ENCODE measurements at regions not wholly inside any gene's neighbourhood (a gene's known extent, or its start where the extent isn't known, plus 50 kb on each side); places are given as distances from the start of the nearest gene placed in this dataset.

DNA sequence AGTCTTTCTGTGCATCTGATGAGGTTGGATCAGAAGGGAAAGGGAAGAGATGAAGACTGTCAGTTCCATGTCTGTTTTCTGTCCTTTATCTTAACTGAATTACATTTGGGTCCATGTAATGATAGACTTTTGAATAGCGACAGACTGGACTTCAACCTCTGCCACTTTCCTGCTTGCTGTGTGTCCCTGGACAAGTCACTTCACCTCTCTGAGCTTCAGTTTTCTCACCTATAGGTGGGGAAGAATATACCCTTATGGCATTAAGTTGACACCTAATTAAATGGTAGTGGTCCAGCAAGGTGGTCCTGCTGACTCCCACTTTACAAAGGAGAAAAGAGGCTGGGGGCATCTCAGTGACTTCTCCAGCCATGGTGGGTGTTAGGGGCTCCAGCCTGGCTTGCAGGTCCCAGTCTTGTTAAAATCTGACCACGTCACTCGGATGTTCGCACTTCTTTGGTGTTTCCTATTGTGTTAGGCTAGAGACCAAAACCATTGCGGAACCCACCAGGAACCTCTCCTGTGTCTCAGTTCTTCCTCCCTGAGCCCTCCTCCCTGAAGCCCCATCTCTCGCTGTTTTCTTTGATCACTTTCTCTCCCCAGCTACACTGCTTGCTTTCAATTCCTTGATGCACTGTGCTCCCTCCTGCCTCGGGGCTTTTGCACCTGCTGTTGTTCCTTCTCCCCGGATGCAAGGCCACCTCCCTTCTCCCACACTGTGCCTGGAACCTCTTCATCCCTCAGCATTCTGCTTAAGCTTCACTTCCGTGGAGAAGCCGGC is 256.5 kb downstream of the NSG2 start:
- H3K27ac ChIP-seq (ENCODE audit: low read depth, low read length, severe bottlenecking), result no peak overlapping the region
- no peak overlapping the region for H3K4me3 ChIP-seq (ENCODE audit: extremely low read depth, insufficient read depth, low read length, poor library complexity, severe bottlenecking)
- WGBS, 2 experiments (ENCODE audit: insufficient coverage in 2 of 2), result 90 to 91% methylated on average over 6 to 8 of the region's 10 CpGs
- no peaks in the 10 kb centered on the region for H3K9me3 ChIP-seq (ENCODE audit: control insufficient read depth, low read length)
- H3K36me3 ChIP-seq (ENCODE audit: control insufficient read depth, insufficient read depth, low read length), result no peaks in the 10 kb centered on the region
- H3K4me1 ChIP-seq (ENCODE audit: control insufficient read depth, insufficient read depth, low read length, poor library complexity, severe bottlenecking), result peaks cover 36% of the 10 kb centered on the region

- no peak overlapping the region for H3K4me3 ChIP-seq (ENCODE audit: extremely low read depth, insufficient read depth, low read length, poor library complexity, severe bottlenecking)
- H3K36me3 ChIP-seq (ENCODE audit: control insufficient read depth, insufficient read depth, low read length), result no peaks in the 10 kb centered on the region
- peaks cover 36% of the 10 kb centered on the region for H3K4me1 ChIP-seq (ENCODE audit: control insufficient read depth, insufficient read depth, low read length, poor library complexity, severe bottlenecking)
- H3K27ac ChIP-seq (ENCODE audit: low read depth, low read length, severe bottlenecking), result no peak overlapping the region
- H3K9me3 ChIP-seq (ENCODE audit: control insufficient read depth, low read length), result no peaks in the 10 kb centered on the region
- 50 to 69% methylated on average over 3 to 4 of the region's 8 CpGs for WGBS, 2 experiments (ENCODE audit: insufficient coverage in 2 of 2)
Measured at GRCh38 chr5:174303035-174303434, 257.5 kb downstream of the NSG2 start.

DNA sequence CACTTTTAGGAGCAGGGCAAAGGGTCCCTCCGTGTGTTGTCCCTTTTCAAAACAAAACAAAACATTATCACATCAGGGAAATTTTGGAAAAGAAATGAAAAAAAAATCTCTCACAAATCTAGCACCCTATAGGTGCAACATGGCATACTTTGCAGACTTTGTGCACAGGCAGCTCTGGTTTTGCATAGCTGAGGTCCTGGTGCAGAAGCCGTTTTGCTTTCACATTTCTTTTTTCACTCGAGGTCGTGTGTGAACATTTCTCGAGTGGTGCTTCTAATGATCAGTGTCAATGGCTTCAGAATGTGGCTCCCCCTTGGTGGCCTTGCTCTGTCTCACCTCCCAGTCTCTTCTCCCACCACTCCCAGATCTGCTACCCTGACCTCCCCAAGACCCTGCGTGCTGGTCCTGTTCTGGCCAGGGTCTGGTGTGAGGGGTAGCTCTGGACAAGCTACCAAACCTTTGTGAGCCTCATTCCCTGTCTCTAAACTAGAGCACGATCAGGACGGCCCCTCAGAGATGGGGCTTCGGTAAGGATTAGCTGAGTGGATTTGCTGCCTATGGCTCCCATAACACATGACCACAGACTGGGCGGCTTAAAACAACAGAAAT is 258.0 kb downstream of the NSG2 start:
- H3K27ac ChIP-seq (ENCODE audit: low read depth, low read length, severe bottlenecking), result no peak overlapping the region
- no peaks in the 10 kb centered on the region for H3K36me3 ChIP-seq (ENCODE audit: control insufficient read depth, insufficient read depth, low read length)
- no peak overlapping the region for H3K4me3 ChIP-seq (ENCODE audit: extremely low read depth, insufficient read depth, low read length, poor library complexity, severe bottlenecking)
- H3K4me1 ChIP-seq (ENCODE audit: control insufficient read depth, insufficient read depth, low read length, poor library complexity, severe bottlenecking), result peaks cover 36% of the 10 kb centered on the region
- 75 to 84% methylated on average over 10 of the region's 10 CpGs for WGBS, 2 experiments (ENCODE audit: insufficient coverage in 2 of 2)
- no peaks in the 10 kb centered on the region for H3K9me3 ChIP-seq (ENCODE audit: control insufficient read depth, low read length)

DNA sequence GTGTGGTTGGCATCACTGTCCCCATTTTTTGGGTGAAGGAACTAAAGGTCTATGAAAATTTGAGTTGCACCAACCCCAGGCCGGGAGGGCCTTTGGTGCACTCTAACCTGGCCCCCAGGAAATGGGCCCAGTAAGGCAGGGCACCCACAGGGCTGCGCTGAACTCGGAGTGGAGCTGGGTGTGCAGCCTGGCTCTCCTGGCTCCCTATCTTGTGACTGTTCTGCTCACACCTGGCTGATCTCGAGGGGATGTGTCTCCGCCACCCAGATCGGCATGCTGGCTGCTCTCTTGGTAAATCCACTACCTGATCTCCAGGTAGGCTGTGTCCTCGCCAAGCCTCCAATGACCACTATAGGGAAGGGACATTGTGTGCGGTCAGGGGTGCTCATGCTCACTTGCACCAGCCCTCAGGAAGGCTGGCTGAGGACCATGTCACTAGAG is 259.8 kb downstream of the NSG2 start:
- 85% methylated on average over 7 to 8 of the region's 8 CpGs for WGBS, 2 experiments (ENCODE audit: insufficient coverage in 2 of 2)
- H3K36me3 ChIP-seq (ENCODE audit: control insufficient read depth, insufficient read depth, low read length), result no peaks in the 10 kb centered on the region

GRCh38 chr5:174306345-174307030 is 261.0 kb downstream of the NSG2 start:
- Histone ChIP-seq H3K9me3 (ENCODE audit: control insufficient read depth, low read length) (no peaks in the 10 kb centered on the region), H3K4me1 (ENCODE audit: control insufficient read depth, insufficient read depth, low read length, poor library complexity, severe bottlenecking) (peaks cover 34% of the 10 kb centered on the region), H3K27ac (ENCODE audit: low read depth, low read length, severe bottlenecking) (peak overlapping the region; percentile 73), H3K4me3 (ENCODE audit: extremely low read depth, insufficient read depth, low read length, poor library complexity, severe bottlenecking) (no peak overlapping the region), H3K36me3 (ENCODE audit: control insufficient read depth, insufficient read depth, low read length) (no peaks in the 10 kb centered on the region)
- 41 to 66% methylated on average over 7 of the region's 11 CpGs for WGBS, 2 experiments (ENCODE audit: insufficient coverage in 2 of 2)

More for the DNA sequence above, 259.8 kb downstream of the NSG2 start:
- Histone ChIP-seq H3K9me3 (ENCODE audit: control insufficient read depth, low read length) (no peaks in the 10 kb centered on the region), H3K4me3 (ENCODE audit: extremely low read depth, insufficient read depth, low read length, poor library complexity, severe bottlenecking) (no peak overlapping the region), H3K4me1 (ENCODE audit: control insufficient read depth, insufficient read depth, low read length, poor library complexity, severe bottlenecking) (peaks cover 35% of the 10 kb centered on the region), H3K27ac (ENCODE audit: low read depth, low read length, severe bottlenecking) (no peak overlapping the region)

- peaks cover 30% of the 10 kb centered on the region for H3K4me1 ChIP-seq (ENCODE audit: control insufficient read depth, insufficient read depth, low read length, poor library complexity, severe bottlenecking)
- WGBS, 2 experiments (ENCODE audit: insufficient coverage in 2 of 2), result 57 to 74% methylated on average over 9 to 10 of the region's 11 CpGs
- peak overlapping the region; percentile 73 for H3K27ac ChIP-seq (ENCODE audit: low read depth, low read length, severe bottlenecking)
- no peaks in the 10 kb centered on the region for H3K36me3 ChIP-seq (ENCODE audit: control insufficient read depth, insufficient read depth, low read length)
- H3K4me3 ChIP-seq (ENCODE audit: extremely low read depth, insufficient read depth, low read length, poor library complexity, severe bottlenecking), result no peak overlapping the region
- H3K9me3 ChIP-seq (ENCODE audit: control insufficient read depth, low read length), result no peaks in the 10 kb centered on the region
Measured at GRCh38 chr5:174307031-174307408, 261.5 kb downstream of the NSG2 start.

DNA sequence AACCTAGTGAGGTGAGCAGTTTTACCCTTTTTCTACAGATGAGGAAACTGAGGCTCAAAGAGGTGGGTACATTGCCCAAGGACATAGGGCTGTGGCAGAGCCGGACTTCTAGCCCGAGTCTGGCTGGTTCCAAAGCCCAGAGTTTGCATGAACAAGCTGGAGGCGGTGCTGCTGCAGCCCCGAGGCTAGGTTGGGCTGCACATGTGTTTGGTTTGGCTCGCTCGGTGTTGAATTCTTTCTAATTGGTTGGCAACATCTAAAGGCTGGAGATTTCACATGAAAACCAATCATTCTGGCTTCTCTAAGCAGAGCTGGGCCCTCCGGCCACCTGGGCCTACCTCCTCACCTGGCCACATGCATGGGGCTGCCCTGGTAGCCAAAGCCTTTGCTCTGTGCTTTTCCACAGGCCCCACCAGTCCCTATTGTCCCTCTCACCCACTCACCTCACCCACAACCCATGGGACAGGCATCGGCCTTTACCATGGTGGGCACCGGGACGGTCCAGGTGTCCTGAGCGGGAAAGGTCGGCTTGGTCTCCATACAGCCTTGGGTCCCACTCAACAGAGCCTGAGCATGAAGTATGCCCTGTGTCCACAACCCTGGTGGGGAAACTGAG is 262.3 kb downstream of the NSG2 start:
- no peak overlapping the region for H3K4me3 ChIP-seq (ENCODE audit: extremely low read depth, insufficient read depth, low read length, poor library complexity, severe bottlenecking)
- no peak overlapping the region for H3K27ac ChIP-seq (ENCODE audit: low read depth, low read length, severe bottlenecking)
- H3K36me3 ChIP-seq (ENCODE audit: control insufficient read depth, insufficient read depth, low read length), result no peaks in the 10 kb centered on the region
- H3K4me1 ChIP-seq (ENCODE audit: control insufficient read depth, insufficient read depth, low read length, poor library complexity, severe bottlenecking), result peaks cover 25% of the 10 kb centered on the region
- H3K9me3 ChIP-seq (ENCODE audit: control insufficient read depth, low read length), result no peaks in the 10 kb centered on the region
- 85 to 89% methylated on average over 9 to 11 of the region's 12 CpGs for WGBS, 2 experiments (ENCODE audit: insufficient coverage in 2 of 2)

DNA sequence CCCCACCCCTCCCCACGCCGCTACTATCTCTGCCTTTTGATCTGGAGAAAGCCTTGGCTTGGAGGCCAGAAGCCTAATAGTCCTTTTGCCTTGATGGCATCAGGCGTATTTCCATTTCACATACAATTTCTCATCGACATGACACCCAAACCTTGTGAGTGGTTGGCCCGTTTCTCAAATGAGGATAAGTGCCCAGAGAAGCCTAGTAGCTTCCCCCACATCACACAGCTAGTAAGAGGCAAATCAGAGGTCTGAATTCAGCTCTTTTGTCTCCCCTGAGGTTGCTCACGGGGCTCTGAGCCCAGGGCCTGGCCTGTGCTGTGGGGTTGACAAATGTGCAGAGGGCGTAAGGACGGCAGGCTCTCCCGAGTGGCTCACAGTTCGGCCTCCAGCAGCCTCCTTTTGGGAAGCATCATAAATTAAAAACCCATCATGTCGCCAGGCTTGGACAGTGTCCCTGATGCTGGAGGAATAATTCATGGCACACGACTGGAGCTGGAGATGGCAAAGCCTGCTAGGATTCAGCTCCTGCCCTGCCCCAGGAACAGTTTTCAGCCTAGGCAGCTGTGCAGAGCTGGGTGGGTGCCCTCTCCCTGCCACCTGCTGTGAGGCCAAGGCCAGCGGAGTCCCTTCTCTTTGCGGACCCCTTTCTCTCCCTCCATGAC is 263.8 kb downstream of the NSG2 start:
- WGBS, 2 experiments (ENCODE audit: insufficient coverage in 2 of 2), result 95 to 97% methylated on average over 12 of the region's 14 CpGs
- H3K9me3 ChIP-seq (ENCODE audit: control insufficient read depth, low read length), result no peaks in the 10 kb centered on the region

GRCh38 chr5:174310243-174310642 is 264.7 kb downstream of the NSG2 start:
- H3K9me3 ChIP-seq (ENCODE audit: control insufficient read depth, low read length), result no peaks in the 10 kb centered on the region
- no peak overlapping the region for H3K4me3 ChIP-seq (ENCODE audit: extremely low read depth, insufficient read depth, low read length, poor library complexity, severe bottlenecking)
- H3K4me1 ChIP-seq (ENCODE audit: control insufficient read depth, insufficient read depth, low read length, poor library complexity, severe bottlenecking), result peaks cover 20% of the 10 kb centered on the region
- H3K27ac ChIP-seq (ENCODE audit: low read depth, low read length, severe bottlenecking), result no peak overlapping the region
- H3K36me3 ChIP-seq (ENCODE audit: control insufficient read depth, insufficient read depth, low read length), result no peaks in the 10 kb centered on the region
- WGBS, 2 experiments (ENCODE audit: insufficient coverage in 2 of 2), result 90 to 94% methylated on average over 6 to 7 of the region's 10 CpGs

More for the DNA sequence above, 263.8 kb downstream of the NSG2 start:
- Histone ChIP-seq H3K27ac (ENCODE audit: low read depth, low read length, severe bottlenecking) (no peak overlapping the region), H3K4me1 (ENCODE audit: control insufficient read depth, insufficient read depth, low read length, poor library complexity, severe bottlenecking) (peaks cover 20% of the 10 kb centered on the region), H3K36me3 (ENCODE audit: control insufficient read depth, insufficient read depth, low read length) (no peaks in the 10 kb centered on the region), H3K4me3 (ENCODE audit: extremely low read depth, insufficient read depth, low read length, poor library complexity, severe bottlenecking) (no peak overlapping the region)

GRCh38 chr5:174310706-174311105 is 265.2 kb downstream of the NSG2 start:
- WGBS, 2 experiments (ENCODE audit: insufficient coverage in 2 of 2), result 95 to 100% methylated on average over 2 to 3 of the region's 4 CpGs
- Histone ChIP-seq H3K4me3 (ENCODE audit: extremely low read depth, insufficient read depth, low read length, poor library complexity, severe bottlenecking) (no peak overlapping the region), H3K27ac (ENCODE audit: low read depth, low read length, severe bottlenecking) (no peak overlapping the region), H3K9me3 (ENCODE audit: control insufficient read depth, low read length) (no peaks in the 10 kb centered on the region), H3K36me3 (ENCODE audit: control insufficient read depth, insufficient read depth, low read length) (no peaks in the 10 kb centered on the region), H3K4me1 (ENCODE audit: control insufficient read depth, insufficient read depth, low read length, poor library complexity, severe bottlenecking) (peaks cover 18% of the 10 kb centered on the region)
